GM12878 (cell line): ENCODE measurements at regions not wholly inside any gene's neighbourhood (a gene's known extent, or its start where the extent isn't known, plus 50 kb on each side); places are given as distances from the start of the nearest gene placed in this dataset.
A peak's percentile ranks its signal among the peaks of the same experiment; 100 is the strongest.

Experiments
- CBFB ChIP-seq: IDR thresholded peaks from 2 replicates; pipeline ENCODE4 v1.6.1; 2016; ENCODE audit warnings: antibody characterized with exemption, low read depth
- CHD2 ChIP-seq: IDR thresholded peaks from 2 replicates; pipeline ENCODE4 v1.6.1; 2011; ENCODE audit warnings: low read depth, low read length, improper control_type of control experiment, borderline replicate concordance
- GABPA ChIP-seq: IDR thresholded peaks from 2 replicates; pipeline ENCODE4 v1.6.1; 2014; ENCODE audit warnings: antibody characterized with exemption, low read depth, mild to moderate bottlenecking, inconsistent platforms
- MTA3 ChIP-seq: IDR thresholded peaks from 2 replicates; pipeline ENCODE4 v1.6.1; 2012; ENCODE audit warnings: low read length, inconsistent platforms, borderline replicate concordance
- MYB ChIP-seq: fragments of 150-350 bp; IDR thresholded peaks from 2 replicates; pipeline ENCODE4 v1.6.1; 2014; ENCODE audit warnings: mild to moderate bottlenecking, low read depth, low read length, borderline replicate concordance
- NR2C2 ChIP-seq: IDR thresholded peaks from 2 replicates; pipeline ENCODE4 v1.6.1; 2011; ENCODE audit warnings: borderline replicate concordance, low read depth; ENCODE audit not compliant: control insufficient read depth, insufficient read length
- SMAD5 ChIP-seq: IDR thresholded peaks from 2 replicates; pipeline ENCODE4 v1.6.1; 2016; ENCODE audit warnings: antibody characterized with exemption, low read depth
- SPI1 ChIP-seq: IDR thresholded peaks from 2 replicates; pipeline ENCODE4 v1.6.1; 2011; ENCODE audit warnings: low read depth, mild to moderate bottlenecking, low read length, moderate library complexity, borderline replicate concordance; ENCODE audit not compliant: insufficient read depth
- SREBF2 ChIP-seq: IDR thresholded peaks from 2 replicates; pipeline ENCODE4 v1.6.1; 2012; ENCODE audit warnings: mild to moderate bottlenecking, low read length
- TCF3 ChIP-seq: IDR thresholded peaks from 2 replicates; pipeline ENCODE4 v1.6.1; 2012; ENCODE audit warnings: low read depth, mild to moderate bottlenecking, low read length, borderline replicate concordance; ENCODE audit not compliant: insufficient read depth
- ZBED1 ChIP-seq: IDR thresholded peaks from 2 replicates; pipeline ENCODE4 v1.6.1; 2016; ENCODE audit warnings: borderline replicate concordance
- ZNF207 ChIP-seq: fragments of 450-650 bp; IDR thresholded peaks from 2 replicates; pipeline ENCODE4 v1.6.1; 2014; ENCODE audit warnings: antibody characterized with exemption, mild to moderate bottlenecking, borderline replicate concordance
- ZNF274 ChIP-seq: IDR thresholded peaks from one replicate; pipeline ENCODE4 v1.8.0; 2011; ENCODE audit not compliant: insufficient read length, insufficient read depth
- ZSCAN29 ChIP-seq: fragments of 450-650 bp; IDR thresholded peaks from 2 replicates; pipeline ENCODE4 v1.6.1; 2017; ENCODE audit warnings: mild to moderate bottlenecking, moderate library complexity
- TF ChIP-seq, protein P1 (sequence below): fragments of 450-650 bp; IDR thresholded peaks from 2 replicates; pipeline ENCODE4 v1.6.1; 2017; ENCODE audit warnings: mild to moderate bottlenecking
- TF ChIP-seq, protein P2 (sequence below): IDR thresholded peaks from 2 replicates; pipeline ENCODE4 v1.6.1; 2012; ENCODE audit warnings: low read depth, low read length, improper control_type of control experiment
- TF ChIP-seq, protein P3 (sequence below): fragments of 450-650 bp; IDR thresholded peaks from 2 replicates; pipeline ENCODE4 v1.6.1; 2016; ENCODE audit warnings: mild to moderate bottlenecking
- TF ChIP-seq, protein P4 (sequence below): fragments of 450-650 bp; IDR thresholded peaks from 2 replicates; pipeline ENCODE4 v1.6.1; 2017; ENCODE audit warnings: mild to moderate bottlenecking, low read depth, inconsistent platforms; ENCODE audit not compliant: poor library complexity, severe bottlenecking
- TF ChIP-seq, protein P5 (sequence below): fragments of 450-650 bp; formaldehyde crosslinking; IDR thresholded peaks from 2 replicates; pipeline ENCODE4 v1.4.0; 2020; ENCODE audit warnings: mild to moderate bottlenecking, moderate library complexity

DNA sequence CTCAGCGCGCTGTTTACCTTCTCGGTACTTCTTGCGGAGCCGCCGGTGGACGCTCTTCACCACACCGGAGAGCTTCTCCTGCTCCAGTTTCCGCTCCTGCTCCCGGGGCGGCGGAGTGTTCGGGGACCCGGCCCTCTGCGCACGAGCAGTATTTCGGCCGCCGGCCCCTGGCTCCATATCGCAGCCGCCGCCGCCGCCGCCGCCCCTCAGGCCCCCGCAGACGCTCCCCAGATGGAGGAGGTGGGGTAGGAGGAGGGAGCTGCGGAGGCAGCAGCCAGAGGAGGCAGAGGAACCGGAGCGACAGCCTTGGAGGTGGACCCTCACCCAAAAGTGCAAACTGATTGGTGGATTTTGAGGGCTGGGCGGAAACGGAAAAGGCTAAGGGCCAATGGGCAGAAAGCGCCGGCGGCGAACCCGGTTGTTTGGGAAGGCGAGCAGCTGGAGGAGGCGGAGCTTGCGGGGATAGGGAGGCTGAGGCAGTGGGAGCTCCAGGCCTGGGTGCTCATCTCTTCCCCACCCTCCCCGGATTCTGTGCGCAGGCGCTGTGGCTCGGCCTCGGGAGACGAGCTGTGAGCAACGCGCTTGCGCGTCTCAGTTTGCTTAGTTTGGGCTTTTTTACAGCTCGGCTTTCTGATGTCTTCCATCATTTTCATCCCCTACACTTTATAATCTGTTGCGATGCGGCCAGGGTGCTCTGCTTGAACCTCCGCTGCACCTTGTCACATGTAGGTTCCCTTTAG, 146.9 kb downstream of the GPR85 start (continued):
- TF ChIP-seq, protein P1, sequence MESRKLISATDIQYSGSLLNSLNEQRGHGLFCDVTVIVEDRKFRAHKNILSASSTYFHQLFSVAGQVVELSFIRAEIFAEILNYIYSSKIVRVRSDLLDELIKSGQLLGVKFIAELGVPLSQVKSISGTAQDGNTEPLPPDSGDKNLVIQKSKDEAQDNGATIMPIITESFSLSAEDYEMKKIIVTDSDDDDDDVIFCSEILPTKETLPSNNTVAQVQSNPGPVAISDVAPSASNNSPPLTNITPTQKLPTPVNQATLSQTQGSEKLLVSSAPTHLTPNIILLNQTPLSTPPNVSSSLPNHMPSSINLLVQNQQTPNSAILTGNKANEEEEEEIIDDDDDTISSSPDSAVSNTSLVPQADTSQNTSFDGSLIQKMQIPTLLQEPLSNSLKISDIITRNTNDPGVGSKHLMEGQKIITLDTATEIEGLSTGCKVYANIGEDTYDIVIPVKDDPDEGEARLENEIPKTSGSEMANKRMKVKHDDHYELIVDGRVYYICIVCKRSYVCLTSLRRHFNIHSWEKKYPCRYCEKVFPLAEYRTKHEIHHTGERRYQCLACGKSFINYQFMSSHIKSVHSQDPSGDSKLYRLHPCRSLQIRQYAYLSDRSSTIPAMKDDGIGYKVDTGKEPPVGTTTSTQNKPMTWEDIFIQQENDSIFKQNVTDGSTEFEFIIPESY, result no peak
- TF ChIP-seq, protein P2, sequence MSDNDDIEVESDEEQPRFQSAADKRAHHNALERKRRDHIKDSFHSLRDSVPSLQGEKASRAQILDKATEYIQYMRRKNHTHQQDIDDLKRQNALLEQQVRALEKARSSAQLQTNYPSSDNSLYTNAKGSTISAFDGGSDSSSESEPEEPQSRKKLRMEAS, result 0 out of 2 replicates have a peak, but pooled peaks have one; percentile 48
- TF ChIP-seq SREBF2, result no peak
- no peak for TF ChIP-seq ZNF207
- peak; percentile 83 for TF ChIP-seq GABPA
- peak; percentile 84; the same call in 1 of the 2 replicates for TF ChIP-seq CHD2
- TF ChIP-seq ZSCAN29, result no peak
- TF ChIP-seq, protein P3, sequence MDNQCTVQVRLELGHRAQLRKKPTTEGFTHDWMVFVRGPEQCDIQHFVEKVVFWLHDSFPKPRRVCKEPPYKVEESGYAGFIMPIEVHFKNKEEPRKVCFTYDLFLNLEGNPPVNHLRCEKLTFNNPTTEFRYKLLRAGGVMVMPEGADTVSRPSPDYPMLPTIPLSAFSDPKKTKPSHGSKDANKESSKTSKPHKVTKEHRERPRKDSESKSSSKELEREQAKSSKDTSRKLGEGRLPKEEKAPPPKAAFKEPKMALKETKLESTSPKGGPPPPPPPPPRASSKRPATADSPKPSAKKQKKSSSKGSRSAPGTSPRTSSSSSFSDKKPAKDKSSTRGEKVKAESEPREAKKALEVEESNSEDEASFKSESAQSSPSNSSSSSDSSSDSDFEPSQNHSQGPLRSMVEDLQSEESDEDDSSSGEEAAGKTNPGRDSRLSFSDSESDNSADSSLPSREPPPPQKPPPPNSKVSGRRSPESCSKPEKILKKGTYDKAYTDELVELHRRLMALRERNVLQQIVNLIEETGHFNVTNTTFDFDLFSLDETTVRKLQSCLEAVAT, result peak; percentile 91
- TF ChIP-seq, protein P4, sequence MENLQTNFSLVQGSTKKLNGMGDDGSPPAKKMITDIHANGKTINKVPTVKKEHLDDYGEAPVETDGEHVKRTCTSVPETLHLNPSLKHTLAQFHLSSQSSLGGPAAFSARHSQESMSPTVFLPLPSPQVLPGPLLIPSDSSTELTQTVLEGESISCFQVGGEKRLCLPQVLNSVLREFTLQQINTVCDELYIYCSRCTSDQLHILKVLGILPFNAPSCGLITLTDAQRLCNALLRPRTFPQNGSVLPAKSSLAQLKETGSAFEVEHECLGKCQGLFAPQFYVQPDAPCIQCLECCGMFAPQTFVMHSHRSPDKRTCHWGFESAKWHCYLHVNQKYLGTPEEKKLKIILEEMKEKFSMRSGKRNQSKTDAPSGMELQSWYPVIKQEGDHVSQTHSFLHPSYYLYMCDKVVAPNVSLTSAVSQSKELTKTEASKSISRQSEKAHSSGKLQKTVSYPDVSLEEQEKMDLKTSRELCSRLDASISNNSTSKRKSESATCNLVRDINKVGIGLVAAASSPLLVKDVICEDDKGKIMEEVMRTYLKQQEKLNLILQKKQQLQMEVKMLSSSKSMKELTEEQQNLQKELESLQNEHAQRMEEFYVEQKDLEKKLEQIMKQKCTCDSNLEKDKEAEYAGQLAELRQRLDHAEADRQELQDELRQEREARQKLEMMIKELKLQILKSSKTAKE, result no peak
- no peak for TF ChIP-seq MYB
- peak; percentile 46; the same call in 1 of the 2 replicates for TF ChIP-seq SMAD5
- no peak for TF ChIP-seq SPI1
- TF ChIP-seq, protein P5, sequence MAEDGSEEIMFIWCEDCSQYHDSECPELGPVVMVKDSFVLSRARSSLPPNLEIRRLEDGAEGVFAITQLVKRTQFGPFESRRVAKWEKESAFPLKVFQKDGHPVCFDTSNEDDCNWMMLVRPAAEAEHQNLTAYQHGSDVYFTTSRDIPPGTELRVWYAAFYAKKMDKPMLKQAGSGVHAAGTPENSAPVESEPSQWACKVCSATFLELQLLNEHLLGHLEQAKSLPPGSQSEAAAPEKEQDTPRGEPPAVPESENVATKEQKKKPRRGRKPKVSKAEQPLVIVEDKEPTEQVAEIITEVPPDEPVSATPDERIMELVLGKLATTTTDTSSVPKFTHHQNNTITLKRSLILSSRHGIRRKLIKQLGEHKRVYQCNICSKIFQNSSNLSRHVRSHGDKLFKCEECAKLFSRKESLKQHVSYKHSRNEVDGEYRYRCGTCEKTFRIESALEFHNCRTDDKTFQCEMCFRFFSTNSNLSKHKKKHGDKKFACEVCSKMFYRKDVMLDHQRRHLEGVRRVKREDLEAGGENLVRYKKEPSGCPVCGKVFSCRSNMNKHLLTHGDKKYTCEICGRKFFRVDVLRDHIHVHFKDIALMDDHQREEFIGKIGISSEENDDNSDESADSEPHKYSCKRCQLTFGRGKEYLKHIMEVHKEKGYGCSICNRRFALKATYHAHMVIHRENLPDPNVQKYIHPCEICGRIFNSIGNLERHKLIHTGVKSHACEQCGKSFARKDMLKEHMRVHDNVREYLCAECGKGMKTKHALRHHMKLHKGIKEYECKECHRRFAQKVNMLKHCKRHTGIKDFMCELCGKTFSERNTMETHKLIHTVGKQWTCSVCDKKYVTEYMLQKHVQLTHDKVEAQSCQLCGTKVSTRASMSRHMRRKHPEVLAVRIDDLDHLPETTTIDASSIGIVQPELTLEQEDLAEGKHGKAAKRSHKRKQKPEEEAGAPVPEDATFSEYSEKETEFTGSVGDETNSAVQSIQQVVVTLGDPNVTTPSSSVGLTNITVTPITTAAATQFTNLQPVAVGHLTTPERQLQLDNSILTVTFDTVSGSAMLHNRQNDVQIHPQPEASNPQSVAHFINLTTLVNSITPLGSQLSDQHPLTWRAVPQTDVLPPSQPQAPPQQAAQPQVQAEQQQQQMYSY (CRISPR knock-in tag), result no peak
- TF ChIP-seq ZNF274, result no peak
- no peak for TF ChIP-seq MTA3
- TF ChIP-seq TCF3, result 0 out of 2 replicates have a peak, but pooled peaks have one; percentile 5
- no peak for TF ChIP-seq CBFB
- no peak for TF ChIP-seq NR2C2
- no peak for TF ChIP-seq ZBED1
